ENCODE measurements at regions not wholly inside any gene's neighbourhood (a gene's known extent, or its start where the extent isn't known, plus 50 kb on each side); places are given as distances from the start of the nearest gene placed in this dataset.

DNA sequence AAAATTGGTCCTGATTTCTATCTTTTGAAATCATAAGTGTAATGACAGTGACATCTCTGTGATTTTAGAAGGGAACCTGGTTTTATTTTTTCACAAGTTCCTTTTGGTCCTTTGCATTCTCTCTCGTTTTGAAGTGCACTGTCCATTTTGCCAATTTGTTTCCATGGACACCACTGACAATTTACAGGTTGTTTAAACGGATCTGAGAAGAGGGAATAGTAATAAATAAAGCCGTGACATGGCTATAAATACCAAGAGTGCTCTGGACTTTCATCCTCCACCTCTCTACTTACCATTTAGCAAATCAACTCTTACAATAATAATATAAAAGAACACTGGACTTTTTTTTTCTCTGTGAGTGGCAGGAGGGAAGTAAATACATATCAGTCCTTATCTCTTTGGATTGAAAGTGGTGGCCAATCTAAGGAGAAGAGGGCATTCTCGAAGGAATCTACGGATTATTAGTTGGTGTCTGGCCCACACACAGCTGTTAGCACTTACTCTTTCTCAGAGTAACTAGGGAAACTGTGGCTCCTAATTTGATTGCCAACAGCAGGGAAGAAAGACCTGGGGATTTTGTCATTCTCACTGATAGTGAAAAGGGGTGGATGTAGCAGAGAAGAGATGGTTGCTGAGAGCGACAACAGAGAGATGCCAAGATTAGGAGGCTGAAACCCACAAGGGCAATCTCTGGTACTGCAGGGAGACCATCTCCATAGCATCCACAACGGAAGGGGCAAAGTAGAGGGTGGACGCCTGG, 108.7 kb upstream of the FSHR start:
- no peak for ATAC-seq
- DNase-seq (ENCODE audit: low spot score): no peak

DNA sequence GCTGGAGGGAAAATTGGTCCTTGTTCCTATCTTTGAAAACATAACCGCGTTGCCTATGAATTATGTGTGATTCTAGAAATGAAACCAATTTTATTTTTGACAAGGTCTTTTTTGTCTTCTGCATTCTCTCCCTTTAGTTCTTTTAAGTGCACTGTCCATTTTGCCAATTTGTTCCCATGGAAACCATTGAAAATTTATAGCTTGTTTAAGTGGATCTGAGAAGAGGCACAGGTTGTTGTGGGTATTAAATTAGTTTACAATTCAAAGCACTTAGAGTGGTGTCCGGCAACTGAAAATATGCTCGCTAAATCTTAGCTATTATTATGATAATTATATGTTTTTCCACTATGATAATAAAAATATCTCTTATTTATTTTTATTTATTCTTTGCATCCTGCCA, 107.5 kb upstream of the FSHR start:
- ATAC-seq: no peak
- DNase-seq (ENCODE audit: low spot score): no peak

DNA sequence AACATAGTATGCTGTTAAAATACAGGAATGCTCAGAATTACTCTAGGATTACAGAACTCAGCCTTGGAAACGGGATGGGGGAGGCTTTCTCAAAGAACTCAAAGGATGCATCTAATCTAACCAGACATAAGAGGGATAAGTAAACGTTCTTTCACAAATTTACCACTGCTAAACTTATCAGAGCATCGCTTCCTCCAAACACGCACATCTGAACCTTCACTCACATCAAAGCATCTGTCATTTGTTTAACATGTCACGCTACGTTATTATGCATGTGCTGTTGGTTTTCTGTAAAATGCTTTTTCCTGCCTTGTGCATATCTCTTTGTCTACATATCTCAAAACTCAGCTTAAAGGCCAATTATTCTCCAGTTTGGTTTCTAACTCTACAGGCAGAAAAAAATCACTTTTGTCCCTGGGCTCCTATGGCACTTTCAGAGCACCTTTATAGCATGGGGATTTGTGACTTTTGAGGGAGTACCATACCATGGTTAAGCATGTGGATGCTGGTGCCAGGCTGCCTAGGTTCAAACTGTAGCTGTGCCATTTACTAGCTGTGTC, 106.7 kb upstream of the FSHR start:
- no peak for DNase-seq (ENCODE audit: low spot score)
- no peak for ATAC-seq

DNA sequence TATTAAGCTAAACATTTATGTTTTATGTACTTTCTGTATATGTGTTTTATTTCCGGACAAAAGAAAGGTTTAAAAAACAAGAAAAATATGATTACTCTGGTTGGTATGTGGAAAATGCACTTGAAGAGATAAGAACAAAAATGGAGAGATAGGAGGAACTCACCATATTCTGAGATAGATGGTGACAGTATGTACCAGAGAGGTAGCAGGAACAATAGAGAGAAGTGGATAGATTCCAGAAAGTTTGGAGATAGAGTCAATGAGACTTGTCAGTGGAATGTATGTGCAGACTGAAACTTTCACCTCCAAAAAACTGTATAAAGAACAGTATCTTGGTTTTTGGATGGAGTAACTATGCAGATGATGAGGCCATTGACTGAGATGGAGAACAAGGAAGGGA, 105.6 kb upstream of the FSHR start:
- DNase-seq (ENCODE audit: low spot score) (no peak), ATAC-seq (no peak)

DNA sequence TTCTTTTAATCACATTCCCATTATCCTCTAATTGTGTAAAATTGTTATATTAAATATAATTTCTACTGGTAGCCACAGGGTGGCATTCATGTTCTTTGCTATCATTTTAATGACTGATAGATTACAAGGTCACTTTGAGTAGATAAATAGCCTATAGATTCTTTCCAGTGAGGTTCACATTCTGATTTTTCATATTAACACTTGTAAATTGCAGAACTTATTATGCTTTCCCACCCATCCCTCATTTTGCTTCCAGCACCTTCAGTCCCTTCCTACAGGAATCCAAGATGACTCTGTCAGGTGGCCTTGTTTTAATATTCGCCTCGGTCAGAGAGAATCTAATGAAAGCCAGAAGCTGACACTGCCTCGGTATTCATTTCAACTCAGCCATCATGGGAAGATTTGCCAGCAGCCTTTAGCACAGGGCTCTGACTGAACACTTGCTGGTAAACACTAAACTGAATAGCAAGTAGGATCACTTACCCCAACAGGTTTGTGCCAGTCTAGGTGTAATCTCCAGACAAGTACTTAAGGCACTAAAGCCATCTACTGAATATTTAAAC, 101.2 kb upstream of the FSHR start:
- no peak for ATAC-seq
- no peak for DNase-seq (ENCODE audit: low spot score)

DNA sequence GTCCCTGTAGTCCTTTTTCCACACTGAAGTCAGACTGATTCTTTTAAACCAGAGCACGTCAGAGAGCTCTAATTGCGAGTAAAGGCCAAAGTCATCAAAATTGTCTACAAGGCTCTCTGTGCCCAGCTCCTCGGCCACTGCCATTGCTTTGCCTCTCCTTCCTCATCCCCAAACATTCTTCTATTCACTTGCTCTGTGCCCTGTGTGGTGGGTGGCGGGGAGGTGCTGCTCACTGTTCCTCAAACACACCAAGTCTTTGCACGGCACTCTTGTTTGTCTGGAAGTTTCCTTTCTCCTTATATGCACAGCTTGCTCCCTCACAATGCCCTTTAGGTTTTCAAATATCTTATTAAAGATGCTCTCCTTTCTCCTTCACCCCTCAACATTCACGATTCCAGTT, 100.1 kb upstream of the FSHR start:
- DNase-seq (ENCODE audit: low spot score): no peak

DNA sequence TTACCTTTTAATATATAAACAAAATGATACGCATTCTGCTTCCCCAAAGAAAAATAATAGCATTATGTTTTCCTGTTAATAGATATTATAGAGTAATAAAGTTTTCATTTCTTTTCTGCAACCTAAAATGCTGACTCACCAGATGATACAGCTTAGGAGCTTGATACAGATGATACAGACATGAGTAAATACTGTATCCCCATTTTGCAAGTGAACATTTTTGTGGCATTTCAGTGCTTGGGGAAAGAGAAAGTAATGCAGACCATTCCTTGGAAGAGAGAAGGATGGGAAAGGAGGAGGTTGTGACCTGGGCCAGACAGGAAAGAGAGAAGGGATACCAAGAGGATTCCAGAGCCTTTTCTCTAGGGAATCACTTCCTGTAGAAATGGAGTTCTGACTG, 97.5 kb upstream of the FSHR start:
- DNase-seq (ENCODE audit: low spot score): no peak
- no peak for ATAC-seq

More for the DNA sequence above, 100.1 kb upstream of the FSHR start:
- ATAC-seq: no peak

DNA sequence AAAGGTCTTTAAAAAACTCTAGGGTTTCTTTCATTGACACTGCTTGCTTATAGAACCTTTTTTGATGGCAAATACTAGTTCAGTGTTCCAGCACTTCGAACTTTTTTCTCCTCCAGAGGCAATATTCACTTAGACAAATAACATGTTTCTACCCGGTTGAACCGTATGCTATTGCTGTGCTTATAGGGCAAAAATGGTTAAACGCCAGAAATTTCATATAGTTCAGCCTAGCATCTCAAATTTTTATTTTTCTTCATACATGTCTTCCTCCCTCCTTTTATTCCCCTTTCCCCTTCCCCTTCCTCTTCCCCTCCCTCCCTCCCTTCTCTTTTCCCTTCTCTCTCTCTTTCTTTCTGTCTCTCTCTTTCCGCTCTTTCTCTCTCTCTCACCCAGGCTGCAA, 96.9 kb upstream of the FSHR start:
- DNase-seq (ENCODE audit: low spot score) (no peak), ATAC-seq (no peak)

DNA sequence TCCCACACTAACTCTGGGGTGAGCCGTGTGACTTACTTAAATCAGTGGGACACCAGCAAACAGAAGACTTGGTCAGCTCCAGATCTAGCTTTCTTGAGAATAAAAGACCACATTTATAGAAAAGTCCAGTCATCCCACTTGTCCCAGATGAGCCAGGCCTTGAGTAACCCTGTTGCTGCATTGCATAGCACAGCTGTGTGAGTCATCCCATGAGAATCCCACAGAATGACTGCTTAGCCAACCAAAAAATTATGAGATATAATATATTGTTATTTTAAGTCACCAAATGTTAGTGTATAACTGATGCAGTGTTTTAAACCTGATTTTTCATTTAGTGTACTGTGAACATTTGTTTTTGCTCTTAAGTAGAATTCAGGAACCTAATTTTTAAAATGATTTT, 94.2 kb upstream of the FSHR start:
- DNase-seq (ENCODE audit: low spot score): no peak
- no peak for ATAC-seq

DNA sequence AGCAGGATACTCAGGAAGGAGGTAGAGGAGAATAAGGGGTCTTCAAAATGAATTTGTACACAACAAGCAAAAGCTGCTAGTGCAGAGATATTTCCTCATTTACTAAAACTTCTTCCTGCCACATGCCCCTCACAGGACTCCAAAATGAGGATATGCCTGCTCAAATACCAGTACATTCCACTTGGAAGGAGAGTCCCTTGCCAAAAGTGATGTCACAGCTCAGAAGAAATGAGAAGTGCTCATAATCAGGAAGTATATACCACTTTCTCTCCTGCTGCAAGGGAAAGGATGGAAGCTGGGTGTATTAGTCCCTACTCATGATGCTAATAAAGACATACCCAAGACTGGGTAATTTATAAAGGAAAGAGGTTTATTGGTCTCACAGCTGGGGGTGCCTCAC, 87.7 kb upstream of the FSHR start:
- DNase-seq (ENCODE audit: low spot score) (no peak), ATAC-seq (no peak)

DNA sequence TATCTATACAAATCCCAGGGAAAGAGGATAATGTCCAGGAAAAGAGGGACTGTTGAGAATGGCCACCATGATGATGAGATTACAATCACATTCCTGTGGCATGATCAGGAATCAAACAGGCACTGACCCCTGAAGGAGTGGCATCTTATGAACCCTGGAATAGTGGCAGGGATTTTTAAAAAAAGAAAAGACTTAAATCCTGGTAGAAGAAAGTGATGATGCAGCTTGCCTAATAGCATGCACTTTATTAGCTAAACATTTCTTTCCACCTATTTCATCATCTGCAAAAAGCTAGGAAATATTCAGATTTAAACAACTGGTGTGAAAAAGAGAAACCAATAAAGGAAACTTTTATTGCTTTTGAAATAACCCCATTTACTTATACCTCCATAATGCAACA, 87.2 kb upstream of the FSHR start:
- ATAC-seq (no peak), DNase-seq (ENCODE audit: low spot score) (no peak)

DNA sequence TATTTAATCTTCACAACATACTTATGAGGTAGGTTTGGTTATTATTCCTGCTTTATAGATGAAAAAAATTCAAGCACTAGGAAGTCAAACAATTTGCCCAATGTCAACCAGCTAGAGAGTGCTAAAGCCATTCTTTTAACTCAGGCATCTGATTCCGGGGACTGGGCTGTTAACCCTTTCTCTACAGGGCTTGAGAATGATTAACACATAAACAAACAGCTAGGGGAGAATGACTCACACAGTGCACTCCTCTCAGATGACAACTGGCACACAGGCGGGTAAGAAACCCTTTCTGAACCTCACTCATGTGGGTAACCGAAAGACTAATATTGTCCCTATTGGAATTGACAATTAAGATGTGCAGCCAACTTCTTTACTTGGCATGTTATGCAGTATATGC, 86.3 kb upstream of the FSHR start:
- no peak for DNase-seq (ENCODE audit: low spot score)
- ATAC-seq: no peak

DNA sequence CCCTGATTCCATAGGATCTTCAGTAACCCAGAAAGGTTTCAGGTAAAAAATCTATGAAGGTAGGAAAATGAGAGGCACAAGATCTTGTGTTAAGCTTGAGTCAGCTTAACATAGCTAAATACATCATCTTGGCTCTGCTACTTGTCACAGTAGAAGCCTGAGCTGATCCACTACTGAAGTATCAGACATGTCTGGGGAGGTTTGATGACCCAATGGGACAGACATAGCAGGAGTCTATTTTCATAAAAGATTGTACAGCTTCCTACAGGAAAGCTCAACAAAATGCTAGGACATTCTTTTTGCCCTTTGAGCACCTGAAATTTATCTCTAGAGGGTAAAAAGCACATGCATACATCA, 84.3 kb upstream of the FSHR start:
- DNase-seq (ENCODE audit: low spot score) (no peak), ATAC-seq (no peak)

DNA sequence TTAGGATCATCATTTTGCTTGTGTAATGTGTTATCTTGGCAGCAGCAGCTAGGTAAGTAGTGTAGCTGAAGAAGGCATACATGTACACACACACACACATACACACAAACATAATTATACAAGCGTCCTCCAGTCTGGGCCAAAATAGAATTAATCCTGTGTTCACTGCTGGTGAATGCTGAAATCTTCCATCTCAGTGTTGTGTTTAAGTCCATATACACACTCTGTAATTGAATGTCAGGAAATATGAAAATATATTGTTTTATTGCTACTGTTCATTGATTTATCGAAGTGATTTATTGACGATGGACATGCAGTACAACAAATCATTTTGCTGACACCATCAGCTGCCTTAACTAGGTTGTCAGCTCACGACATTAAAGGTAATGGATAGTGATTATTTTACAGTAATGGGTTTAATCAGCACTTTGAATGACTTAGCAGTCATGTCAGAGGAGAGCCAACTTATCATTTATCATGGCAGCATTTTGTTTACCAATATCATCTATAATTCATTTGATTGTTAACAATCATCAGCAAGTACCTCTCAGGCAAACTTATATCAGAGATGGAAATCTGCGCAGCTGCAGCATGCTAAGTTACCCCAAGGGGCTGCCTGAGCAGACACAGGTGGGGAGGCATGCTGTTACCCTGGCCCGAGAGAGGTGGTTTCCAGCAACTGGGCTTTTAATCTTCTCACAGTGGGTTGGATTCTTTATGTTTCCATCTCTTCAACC, 83.7 kb upstream of the FSHR start:
- ATAC-seq (no peak), DNase-seq (ENCODE audit: low spot score) (no peak)

DNA sequence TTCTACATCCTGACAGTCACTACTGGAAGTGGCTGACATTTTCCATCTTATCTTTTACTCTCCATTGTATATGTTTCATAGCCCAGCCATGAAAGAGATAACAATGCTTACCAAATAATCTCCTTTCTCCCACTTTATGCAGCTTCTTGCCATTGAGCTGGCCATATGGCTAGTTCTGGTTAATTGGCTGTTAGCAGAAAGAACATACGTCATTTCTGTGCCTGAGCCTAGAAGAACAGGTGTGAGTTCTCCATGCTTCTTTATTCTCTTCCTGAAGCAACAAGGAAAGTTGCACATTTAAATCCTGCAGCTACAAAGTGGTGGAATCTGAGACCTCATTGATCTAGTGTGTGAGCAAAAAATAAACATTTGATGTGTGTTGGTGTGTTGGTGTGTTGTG, 82.0 kb upstream of the FSHR start:
- no peak for ATAC-seq
- no peak for DNase-seq (ENCODE audit: low spot score)

DNA sequence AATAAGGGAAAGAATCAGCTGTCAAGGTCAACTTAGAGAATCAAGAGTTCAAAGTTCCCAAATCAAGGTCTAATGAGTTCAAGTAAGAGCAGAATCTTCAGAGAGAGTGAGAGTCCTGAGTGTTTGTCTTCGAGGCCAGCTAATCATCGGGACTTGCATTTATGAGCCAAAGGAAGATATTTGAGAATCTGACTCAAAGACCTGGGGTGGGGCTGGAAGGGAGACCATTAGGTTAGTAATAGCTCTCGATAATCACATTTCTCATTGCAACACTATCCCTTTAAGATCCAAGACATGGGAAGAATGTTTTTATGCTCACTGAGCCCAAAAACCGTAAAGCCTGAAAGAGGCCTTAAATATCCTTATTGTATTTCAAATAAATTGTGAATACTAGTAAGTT, 72.0 kb upstream of the FSHR start:
- DNase-seq (ENCODE audit: low spot score): no peak
- ATAC-seq: no peak

DNA sequence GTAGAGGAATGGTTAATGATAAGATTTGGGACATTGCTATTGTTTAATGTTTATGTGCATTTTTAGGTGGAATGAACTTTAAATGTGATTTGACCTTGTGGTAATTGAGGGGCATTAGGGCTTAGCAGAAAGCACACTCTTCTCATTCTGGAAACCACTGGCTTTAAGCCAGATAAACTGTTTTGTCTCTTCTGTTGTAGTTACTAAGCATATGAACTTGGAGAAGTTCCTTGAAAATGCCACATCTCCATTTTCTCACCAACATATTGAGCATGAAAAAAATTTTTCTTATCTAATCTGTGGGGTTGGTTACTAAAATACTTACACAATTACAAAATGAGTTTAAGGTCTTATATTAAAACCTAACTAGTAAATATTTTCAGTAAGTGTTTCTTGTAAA, 70.8 kb upstream of the FSHR start:
- DNase-seq (ENCODE audit: low spot score) (no peak), ATAC-seq (no peak)

DNA sequence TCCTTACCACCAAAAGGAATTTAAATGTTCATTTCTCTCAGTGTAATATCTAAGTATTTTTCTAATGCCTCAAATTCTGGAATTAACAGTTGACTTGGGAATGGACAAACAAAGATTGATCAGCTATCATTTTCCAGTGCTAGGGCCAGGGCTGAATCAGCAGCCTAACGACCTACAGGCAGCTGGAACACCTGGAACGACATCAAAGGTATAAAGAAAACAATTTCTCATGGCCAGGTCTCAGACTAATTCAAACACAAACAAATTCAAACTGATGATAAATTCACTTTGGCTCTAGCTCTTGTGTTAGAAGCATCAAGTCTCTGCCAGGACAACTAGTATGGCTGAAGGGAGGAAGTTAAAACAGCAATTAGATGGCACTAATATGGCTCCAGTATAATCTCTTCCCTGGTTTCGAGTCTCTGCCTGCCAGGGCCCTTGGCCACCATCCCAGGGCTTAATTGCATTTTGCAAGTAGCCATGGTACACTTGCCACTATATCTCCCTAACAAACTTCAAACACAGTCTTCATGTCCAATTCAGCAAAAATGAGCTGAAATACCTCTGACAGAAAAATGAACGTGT, 70.2 kb upstream of the FSHR start:
- ATAC-seq: no peak
- no peak for DNase-seq (ENCODE audit: low spot score)

DNA sequence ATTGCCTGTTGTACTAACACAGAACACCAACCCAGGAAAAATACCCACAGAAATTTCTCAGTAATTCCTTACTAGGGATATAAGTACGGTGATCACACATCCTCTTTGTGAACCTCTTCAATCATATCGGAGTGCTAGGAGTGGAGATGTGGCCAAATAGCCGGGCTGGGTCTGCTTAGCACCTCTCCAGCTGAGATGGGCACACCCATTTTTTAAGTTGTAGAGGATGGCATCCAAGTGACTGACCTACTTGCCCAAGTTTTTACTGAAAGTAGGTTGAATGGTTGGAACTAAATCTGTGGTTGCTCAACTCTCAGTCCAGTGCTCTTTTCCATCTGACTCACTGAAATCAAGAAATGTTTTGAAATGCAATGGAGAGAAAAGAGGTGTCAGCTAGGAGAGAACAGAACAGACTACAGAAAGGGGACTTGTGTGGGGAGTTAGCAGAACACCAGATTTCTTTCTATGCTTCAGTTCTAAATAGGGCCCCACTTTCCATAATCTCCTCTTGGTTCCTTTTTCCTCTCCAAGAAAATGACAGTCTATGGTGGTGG, 68.7 kb upstream of the FSHR start:
- DNase-seq (ENCODE audit: low spot score): no peak
- no peak for ATAC-seq

DNA sequence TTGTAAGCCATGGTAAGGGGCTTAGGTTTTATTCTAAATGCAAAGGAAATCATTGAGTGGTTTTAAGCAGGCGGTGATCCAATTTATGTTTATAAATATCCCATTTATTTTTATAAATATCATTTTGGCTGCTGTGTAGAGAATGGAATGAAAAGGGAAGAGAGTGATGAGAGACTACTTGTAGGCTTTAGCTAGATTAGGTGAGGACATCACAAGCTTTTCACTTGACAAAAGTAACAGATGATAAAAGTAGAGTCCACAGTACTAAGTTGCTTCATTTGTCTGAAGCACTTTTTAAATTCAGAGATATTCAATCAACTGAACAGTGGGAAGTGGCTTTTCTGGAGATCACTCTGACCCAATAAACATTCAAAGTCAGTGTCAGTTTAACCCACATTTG, 65.4 kb upstream of the FSHR start:
- ATAC-seq: no peak
- no peak for DNase-seq (ENCODE audit: low spot score)

DNA sequence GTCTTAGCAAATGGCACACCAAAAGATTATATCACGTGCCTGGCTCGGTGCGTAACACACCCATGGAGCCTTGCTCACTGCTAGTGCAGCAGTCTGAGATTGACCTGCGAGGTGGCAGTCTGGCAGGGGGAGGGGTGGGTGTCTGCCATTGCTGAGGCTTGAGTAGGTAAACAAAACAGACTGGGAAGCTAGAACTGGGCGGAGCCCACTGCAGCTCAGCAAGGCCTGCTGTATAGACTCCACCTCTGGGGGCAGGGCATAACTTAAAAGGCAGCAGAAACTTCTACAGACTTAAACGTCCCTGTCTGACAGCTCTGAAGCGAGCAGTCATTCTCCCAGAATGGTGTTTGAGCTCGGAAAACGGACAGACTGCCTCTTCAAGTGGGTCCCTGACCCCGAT, 55.9 kb upstream of the FSHR start:
- ATAC-seq (no peak), DNase-seq (ENCODE audit: low spot score) (no peak)

DNA sequence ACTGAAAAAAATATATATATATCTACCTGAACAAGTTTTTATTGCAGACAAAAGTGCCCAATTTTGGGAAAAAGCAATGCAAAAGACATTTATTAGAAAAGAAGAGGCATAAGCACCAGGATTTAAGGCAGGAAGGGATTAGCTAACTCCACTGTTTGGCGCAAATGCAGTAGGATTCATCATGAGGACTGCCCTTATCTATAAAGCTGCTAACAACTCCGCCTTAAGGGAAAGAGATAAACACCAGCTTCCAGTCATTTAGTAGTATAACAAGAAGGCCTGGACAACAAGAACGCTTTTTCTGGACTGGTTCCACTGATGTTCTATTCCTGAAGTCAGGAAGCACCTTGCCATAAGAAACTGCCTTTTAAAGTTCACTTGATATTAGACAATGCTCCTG, 52.9 kb upstream of the FSHR start:
- ATAC-seq: no peak
- no peak for DNase-seq (ENCODE audit: low spot score)

All from left lobe of liver (tissue), 2 donors.